ENCODE measurements at regions not wholly inside any gene's neighbourhood (a gene's known extent, or its start where the extent isn't known, plus 50 kb on each side); places are given as distances from the start of the nearest gene placed in this dataset.

DNA sequence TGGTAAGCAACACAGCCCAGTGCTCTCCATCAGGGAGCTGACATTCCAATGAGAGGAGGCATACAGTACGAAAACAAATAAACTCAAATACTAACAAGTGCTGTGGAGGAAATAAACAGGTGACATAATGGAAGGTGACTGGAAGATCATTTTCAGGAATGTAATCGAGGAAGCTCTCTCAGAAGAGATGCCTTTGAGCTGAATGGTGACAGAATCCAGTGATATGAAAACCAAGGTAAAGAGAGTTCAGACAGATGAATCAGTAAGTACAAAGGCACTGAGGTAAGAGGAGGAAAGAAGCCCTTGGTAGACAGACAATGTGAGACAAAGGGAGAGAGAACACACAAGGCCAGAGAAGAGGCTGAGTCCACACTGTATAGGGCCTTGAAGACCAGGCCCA, 252.1 kb downstream of the LRATD1 start:
- Histone ChIP-seq H3K27ac (ENCODE audit: low read depth, low read length, poor library complexity, severe bottlenecking) (no peak overlapping the region), H3K9ac (ENCODE audit: low read length) (no peak overlapping the region), H3K4me1 (ENCODE audit: insufficient read depth, low read length, severe bottlenecking) (no peaks in the 10 kb centered on the region), H3K9me3 (ENCODE audit: low read length) (no peaks in the 10 kb centered on the region), H3K36me3 (ENCODE audit: insufficient read depth, low read length) (no peaks in the 10 kb centered on the region), H4K20me1 (ENCODE audit: insufficient read depth, low read length) (no peaks in the 10 kb centered on the region), H3K4me3 (ENCODE audit: low read depth, low read length, poor library complexity, severe bottlenecking) (no peak overlapping the region), H3K27me3 (ENCODE audit: insufficient read depth, low read length) (no peaks in the 10 kb centered on the region), H3K4me2 (ENCODE audit: low read length) (no peak overlapping the region), H3K9me2 (ENCODE audit: low read depth, low read length) (no peaks in the 10 kb centered on the region), H3F3A (ENCODE audit: insufficient read depth, low read length) (no peaks in the 10 kb centered on the region), H3K79me2 (ENCODE audit: insufficient read depth, low read length) (no peaks in the 10 kb centered on the region), H2AFZ (ENCODE audit: low read length) (no peak overlapping the region)
- TF ChIP-seq, protein P1, sequence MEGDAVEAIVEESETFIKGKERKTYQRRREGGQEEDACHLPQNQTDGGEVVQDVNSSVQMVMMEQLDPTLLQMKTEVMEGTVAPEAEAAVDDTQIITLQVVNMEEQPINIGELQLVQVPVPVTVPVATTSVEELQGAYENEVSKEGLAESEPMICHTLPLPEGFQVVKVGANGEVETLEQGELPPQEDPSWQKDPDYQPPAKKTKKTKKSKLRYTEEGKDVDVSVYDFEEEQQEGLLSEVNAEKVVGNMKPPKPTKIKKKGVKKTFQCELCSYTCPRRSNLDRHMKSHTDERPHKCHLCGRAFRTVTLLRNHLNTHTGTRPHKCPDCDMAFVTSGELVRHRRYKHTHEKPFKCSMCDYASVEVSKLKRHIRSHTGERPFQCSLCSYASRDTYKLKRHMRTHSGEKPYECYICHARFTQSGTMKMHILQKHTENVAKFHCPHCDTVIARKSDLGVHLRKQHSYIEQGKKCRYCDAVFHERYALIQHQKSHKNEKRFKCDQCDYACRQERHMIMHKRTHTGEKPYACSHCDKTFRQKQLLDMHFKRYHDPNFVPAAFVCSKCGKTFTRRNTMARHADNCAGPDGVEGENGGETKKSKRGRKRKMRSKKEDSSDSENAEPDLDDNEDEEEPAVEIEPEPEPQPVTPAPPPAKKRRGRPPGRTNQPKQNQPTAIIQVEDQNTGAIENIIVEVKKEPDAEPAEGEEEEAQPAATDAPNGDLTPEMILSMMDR (IDR thresholded peaks at IDR 0.05; ENCODE audit: low read length), result no peak
- TF ChIP-seq EZH2 (IDR thresholded peaks at IDR 0.05; ENCODE audit: borderline replicate concordance, low read length), result no peak

DNA sequence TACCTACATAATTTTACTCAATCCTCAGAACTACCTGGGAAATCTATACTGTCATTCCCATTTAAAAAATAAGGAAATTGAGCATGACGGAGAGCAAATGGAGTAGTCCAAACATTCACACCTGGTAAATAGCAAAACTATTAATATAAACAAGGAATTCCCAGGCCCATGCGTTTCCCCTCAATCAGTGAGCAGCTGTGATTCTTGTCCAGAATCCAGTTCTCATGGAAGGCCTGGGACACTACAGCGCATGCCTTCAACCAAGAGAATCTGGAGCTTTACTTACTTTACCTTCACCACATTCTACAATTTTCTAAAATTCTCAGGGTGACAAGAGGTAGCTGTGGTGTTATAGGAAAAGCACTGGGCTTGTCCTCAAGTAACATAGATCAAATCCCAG, 259.0 kb downstream of the LRATD1 start:
- Histone ChIP-seq H3K9me3 (ENCODE audit: low read length) (no peaks in the 10 kb centered on the region), H3K36me3 (ENCODE audit: insufficient read depth, low read length) (no peaks in the 10 kb centered on the region), H3K4me1 (ENCODE audit: insufficient read depth, low read length, severe bottlenecking) (no peaks in the 10 kb centered on the region), H3K27me3 (ENCODE audit: insufficient read depth, low read length) (no peaks in the 10 kb centered on the region), H3F3A (ENCODE audit: insufficient read depth, low read length) (no peaks in the 10 kb centered on the region), H3K27ac (ENCODE audit: low read depth, low read length, poor library complexity, severe bottlenecking) (no peak overlapping the region), H3K9ac (ENCODE audit: low read length) (no peak overlapping the region), H2AFZ (ENCODE audit: low read length) (no peak overlapping the region), H3K4me3 (ENCODE audit: low read depth, low read length, poor library complexity, severe bottlenecking) (no peak overlapping the region), H3K4me2 (ENCODE audit: low read length) (no peak overlapping the region), H4K20me1 (ENCODE audit: insufficient read depth, low read length) (no peaks in the 10 kb centered on the region), H3K9me2 (ENCODE audit: low read depth, low read length) (no peaks in the 10 kb centered on the region), H3K79me2 (ENCODE audit: insufficient read depth, low read length) (no peaks in the 10 kb centered on the region)
- TF ChIP-seq, protein P1 (IDR thresholded peaks at IDR 0.05; ENCODE audit: low read length), result no peak
- TF ChIP-seq EZH2 (IDR thresholded peaks at IDR 0.05; ENCODE audit: borderline replicate concordance, low read length), result no peak

DNA sequence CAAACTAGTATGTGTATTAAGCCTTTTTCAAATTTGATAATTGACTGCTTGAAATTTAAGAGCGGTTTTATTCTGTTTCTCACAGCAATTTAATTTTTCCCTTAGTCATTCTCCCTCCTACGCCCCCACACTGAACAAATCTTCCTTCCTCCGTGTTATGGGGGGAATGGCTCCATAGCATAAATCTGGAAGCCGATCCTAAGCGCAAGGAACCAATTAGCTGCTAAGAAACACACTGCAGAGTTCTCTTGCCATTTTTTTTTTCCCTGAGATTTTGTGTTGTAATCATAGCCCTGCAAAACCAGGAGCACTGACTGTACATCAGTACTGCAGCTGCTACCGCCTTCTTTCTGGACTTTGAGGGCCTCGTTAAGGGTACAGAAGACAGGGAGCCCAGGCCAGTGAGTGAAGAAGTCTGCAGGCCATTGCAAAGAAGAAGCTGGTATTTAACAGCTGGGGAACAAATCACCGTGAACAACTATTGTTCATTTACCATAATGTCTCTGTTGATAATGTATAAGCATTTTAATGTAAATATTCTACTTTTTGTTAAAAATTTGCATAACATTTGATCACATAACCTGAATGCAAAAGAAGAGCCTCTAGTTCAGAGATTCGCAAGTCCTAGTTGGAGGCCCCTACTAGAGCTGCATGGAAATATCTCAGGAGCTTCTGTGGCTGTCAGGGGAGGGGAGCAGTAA, 264.0 kb downstream of the LRATD1 start:
- no peak overlapping the region for H3K4me2 ChIP-seq (ENCODE audit: low read length)
- no peak overlapping the region for H2AFZ ChIP-seq (ENCODE audit: low read length)
- no peaks in the 10 kb centered on the region for H3K79me2 ChIP-seq (ENCODE audit: insufficient read depth, low read length)
- no peaks in the 10 kb centered on the region for H3K9me2 ChIP-seq (ENCODE audit: low read depth, low read length)
- no peak overlapping the region for H3K9ac ChIP-seq (ENCODE audit: low read length)
- TF ChIP-seq, protein P1 (IDR thresholded peaks at IDR 0.05; ENCODE audit: low read length), result no peak
- no peak for TF ChIP-seq EZH2 (IDR thresholded peaks at IDR 0.05; ENCODE audit: borderline replicate concordance, low read length)
- no peaks in the 10 kb centered on the region for H3K27me3 ChIP-seq (ENCODE audit: insufficient read depth, low read length)
- no peaks in the 10 kb centered on the region for H3K4me1 ChIP-seq (ENCODE audit: insufficient read depth, low read length, severe bottlenecking)
- no peaks in the 10 kb centered on the region for H3K36me3 ChIP-seq (ENCODE audit: insufficient read depth, low read length)
- no peaks in the 10 kb centered on the region for H3F3A ChIP-seq (ENCODE audit: insufficient read depth, low read length)
- H4K20me1 ChIP-seq (ENCODE audit: insufficient read depth, low read length), result no peaks in the 10 kb centered on the region
- no peak overlapping the region for H3K4me3 ChIP-seq (ENCODE audit: low read depth, low read length, poor library complexity, severe bottlenecking)
- H3K9me3 ChIP-seq (ENCODE audit: low read length), result no peaks in the 10 kb centered on the region
- no peak overlapping the region for H3K27ac ChIP-seq (ENCODE audit: low read depth, low read length, poor library complexity, severe bottlenecking)

Data from OCI-LY1 (cell line).